ENCODE measurements at regions not wholly inside any gene's neighbourhood (a gene's known extent, or its start where the extent isn't known, plus 50 kb on each side); places are given as distances from the start of the nearest gene placed in this dataset.
"Not testable (repeated sequence)": the region's sequence is repeated elsewhere in the genome, so short reads cannot be mapped to it uniquely, and the experiment has no call there.

- peaks cover 0 to 17% (median 8%) of the 10 kb centered on the region in 4 donors for H3K4me1 ChIP-seq
- H3K36me3 ChIP-seq: no peaks in the 10 kb centered on the region
- H3K9me3 ChIP-seq: peaks cover 0 to 14% (median 4%) of the 10 kb centered on the region in 4 donors
- no peaks in the 10 kb centered on the region for H3K27me3 ChIP-seq
- WGBS, 5 donors: 26 to 72% (median 35%) methylated on average over 1 of the region's 1 CpG
- DNase-seq: peak in 1 of 2 donors; percentile 20
- no peak overlapping the region for H3K4me3 ChIP-seq
- intact Hi-C loops (cut with DNase I; ENCODE audit: low total_unique reads): no loop called here
- H3K27ac ChIP-seq: peak overlapping the region in 1 of 5 donors; percentile 39
- TF ChIP-seq POLR2A (IDR thresholded peaks at IDR 0.05) (no peak), POLR2AphosphoS5 (IDR thresholded peaks at IDR 0.05) (no peak), EP300 (IDR thresholded peaks at IDR 0.05) (no peak), CTCF (IDR thresholded peaks at IDR 0.05) (no peak)
These were observed 361.4 kb upstream of the POU5F2 start for GRCh38 chr5:94102849-94103248.

GRCh38 chr5:94097384-94097783 is 356.0 kb upstream of the POU5F2 start:
- DNase-seq; H3K4me3 ChIP-seq; H3K9me3 ChIP-seq; H3K27me3 ChIP-seq; H3K27ac ChIP-seq; intact Hi-C loops (cut with DNase I; ENCODE audit: low total_unique reads); H3K36me3 ChIP-seq: not testable (repeated sequence)
- peaks cover 0 to 25% (median 3%) of the 10 kb centered on the region in 4 donors for H3K4me1 ChIP-seq
- WGBS, 5 donors: 97 to 100% (median 100%) methylated on average over 2 of the region's 2 CpGs

GRCh38 chr5:94094793-94095441 is 353.5 kb upstream of the POU5F2 start:
- 34 to 66% (median 42%) methylated on average over 4 of the region's 4 CpGs for WGBS, 5 donors

GRCh38 chr5:94093300-94093699 is 351.9 kb upstream of the POU5F2 start:
- peaks cover 0 to 4% (median 0%) of the 10 kb centered on the region in 4 donors for H3K9me3 ChIP-seq
- no peak overlapping the region for H3K4me3 ChIP-seq
- no peaks in the 10 kb centered on the region for H3K36me3 ChIP-seq
- intact Hi-C loops (cut with DNase I; ENCODE audit: low total_unique reads): no loop called here
- no peak for TF ChIP-seq POLR2AphosphoS5 (IDR thresholded peaks at IDR 0.05)
- TF ChIP-seq CTCF (IDR thresholded peaks at IDR 0.05): no peak
- TF ChIP-seq EP300 (IDR thresholded peaks at IDR 0.05): no peak
- no peak for TF ChIP-seq POLR2A (IDR thresholded peaks at IDR 0.05)
- no peak overlapping the region for H3K27ac ChIP-seq
- no peak for DNase-seq
- H3K27me3 ChIP-seq: no peaks in the 10 kb centered on the region
- peaks cover 0 to 24% (median 3%) of the 10 kb centered on the region in 4 donors for H3K4me1 ChIP-seq

More at GRCh38 chr5:94094793-94095441, 353.5 kb upstream of the POU5F2 start:
- intact Hi-C loops (cut with DNase I; ENCODE audit: low total_unique reads): no loop called here
- Histone ChIP-seq H3K9me3 (peaks cover 0 to 4% (median 0%) of the 10 kb centered on the region in 4 donors), H3K36me3 (no peaks in the 10 kb centered on the region), H3K4me1 (peaks cover 0 to 24% (median 3%) of the 10 kb centered on the region in 4 donors), H3K27me3 (no peaks in the 10 kb centered on the region), H3K27ac (no peak overlapping the region), H3K4me3 (no peak overlapping the region)
- TF ChIP-seq POLR2A (IDR thresholded peaks at IDR 0.05) (no peak), EP300 (IDR thresholded peaks at IDR 0.05) (no peak), POLR2AphosphoS5 (IDR thresholded peaks at IDR 0.05) (no peak), CTCF (IDR thresholded peaks at IDR 0.05) (no peak)
- peak in 1 of 2 donors; percentile 21 for DNase-seq

GRCh38 chr5:94086635-94087034 is 345.2 kb upstream of the POU5F2 start:
- H3K4me1 ChIP-seq; H3K9me3 ChIP-seq; H3K4me3 ChIP-seq; H3K27me3 ChIP-seq; intact Hi-C loops (cut with DNase I; ENCODE audit: low total_unique reads); H3K27ac ChIP-seq; DNase-seq; H3K36me3 ChIP-seq: not testable (repeated sequence)
- WGBS, 5 donors: 86 to 90% (median 89%) methylated on average over 8 of the region's 8 CpGs
